NCI-H1694 (cell line): ENCODE measurements at regions not wholly inside any gene's neighbourhood (a gene's known extent, or its start where the extent isn't known, plus 50 kb on each side); places are given as distances from the start of the nearest gene placed in this dataset.

Experiments used
- DNase-seq: peaks from one replicate; lab custom pipeline; 2025; lab: John Stamatoyannopoulos, UW

GRCh38 chr9:107620801-107621200 lies 131.2 kb upstream of the KLF4 start:
- no peak for DNase-seq

- no peak for DNase-seq
These were observed 130.7 kb upstream of the KLF4 start for GRCh38 chr9:107620236-107620635.

GRCh38 chr9:107615321-107615720 lies 125.8 kb upstream of the KLF4 start:
- no peak for DNase-seq

DNA sequence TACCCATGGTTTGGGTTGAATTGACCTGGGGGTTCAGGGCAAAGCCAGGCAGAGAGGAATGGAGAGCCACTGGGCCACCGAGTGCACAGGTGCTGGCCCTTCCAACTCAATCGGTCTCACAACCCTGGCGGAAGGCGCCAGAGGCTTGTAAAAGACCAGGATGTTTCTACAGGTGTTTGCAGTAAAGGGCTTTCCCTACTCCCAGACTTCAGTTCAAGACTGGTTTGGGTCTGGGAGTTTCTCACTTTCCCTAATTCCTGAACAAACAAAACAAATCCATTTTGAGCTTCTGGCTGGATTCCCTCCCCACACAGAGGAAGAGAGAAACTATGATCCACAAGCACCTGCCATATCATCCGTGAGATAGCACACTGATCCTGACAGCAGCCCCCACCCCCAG lies 125.2 kb upstream of the KLF4 start:
- DNase-seq = no peak

- DNase-seq = no peak
These were observed 123.8 kb upstream of the KLF4 start for GRCh38 chr9:107613321-107613720.

- DNase-seq = no peak
These were observed 122.6 kb upstream of the KLF4 start for GRCh38 chr9:107612136-107612535.

DNA sequence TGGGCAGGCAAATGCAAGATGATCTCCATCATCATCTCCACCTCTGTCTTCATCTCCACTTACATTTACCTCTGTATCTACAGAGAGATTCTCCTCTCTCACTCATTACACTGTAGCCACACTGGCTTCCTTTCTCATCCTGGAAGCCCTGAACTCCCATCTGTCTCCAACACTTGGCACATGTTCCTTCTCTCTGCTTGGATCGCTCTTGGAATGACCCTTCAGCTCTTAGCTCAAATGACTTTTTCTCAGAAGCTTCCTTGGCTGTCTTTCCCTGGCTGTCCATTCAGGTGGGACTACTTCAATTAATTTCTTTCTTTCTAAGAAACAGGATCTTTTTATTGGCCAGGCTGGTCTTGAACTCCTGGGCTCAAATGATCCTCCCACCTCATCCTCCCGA lies 120.0 kb upstream of the KLF4 start:
- DNase-seq = no peak

- no peak for DNase-seq
These were observed 116.7 kb upstream of the KLF4 start for GRCh38 chr9:107606149-107606790.

DNA sequence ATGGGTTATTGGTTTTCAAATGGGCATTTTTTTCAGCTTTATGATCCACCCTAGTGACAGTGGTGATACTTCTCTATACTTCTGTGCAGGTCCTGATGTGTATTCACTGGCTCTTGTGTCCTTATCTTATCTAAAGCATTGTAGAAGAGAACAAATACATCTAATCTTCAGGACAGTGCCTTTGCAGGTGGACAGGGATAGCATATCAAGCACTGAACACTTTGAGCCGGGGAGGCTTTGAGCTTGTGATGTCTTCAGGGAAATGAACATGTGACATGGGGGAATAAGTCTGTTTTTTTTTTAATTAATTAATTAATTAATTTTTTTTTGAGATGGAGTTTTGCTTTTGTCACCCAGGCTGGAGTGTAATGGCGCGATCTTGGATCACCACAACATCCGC lies 115.5 kb upstream of the KLF4 start:
- DNase-seq = no peak

DNA sequence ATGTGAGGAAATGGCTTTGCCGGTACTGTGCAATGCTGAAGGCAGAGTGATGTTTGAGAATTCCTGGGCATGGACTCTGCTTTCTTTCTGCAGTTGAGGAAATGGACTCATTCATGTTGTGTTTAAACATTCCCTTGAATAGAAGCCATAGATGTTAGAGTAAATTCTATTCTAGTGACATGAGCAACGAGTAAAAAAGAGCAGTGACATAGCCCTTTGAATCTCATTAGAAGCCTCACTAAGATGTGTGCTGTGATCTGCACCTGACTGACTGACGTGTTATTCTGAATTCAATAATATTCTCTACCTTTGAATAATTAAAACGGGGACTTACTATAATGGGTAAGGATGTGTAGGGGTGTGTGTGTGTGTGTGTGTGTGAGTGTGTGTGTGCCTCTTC lies 113.7 kb upstream of the KLF4 start:
- no peak for DNase-seq

GRCh38 chr9:107600060-107600573 lies 110.5 kb upstream of the KLF4 start:
- no peak for DNase-seq

GRCh38 chr9:107597743-107598217 lies 108.2 kb upstream of the KLF4 start:
- no peak for DNase-seq

- no peak for DNase-seq
These were observed 105.5 kb upstream of the KLF4 start for GRCh38 chr9:107594908-107595530.

DNA sequence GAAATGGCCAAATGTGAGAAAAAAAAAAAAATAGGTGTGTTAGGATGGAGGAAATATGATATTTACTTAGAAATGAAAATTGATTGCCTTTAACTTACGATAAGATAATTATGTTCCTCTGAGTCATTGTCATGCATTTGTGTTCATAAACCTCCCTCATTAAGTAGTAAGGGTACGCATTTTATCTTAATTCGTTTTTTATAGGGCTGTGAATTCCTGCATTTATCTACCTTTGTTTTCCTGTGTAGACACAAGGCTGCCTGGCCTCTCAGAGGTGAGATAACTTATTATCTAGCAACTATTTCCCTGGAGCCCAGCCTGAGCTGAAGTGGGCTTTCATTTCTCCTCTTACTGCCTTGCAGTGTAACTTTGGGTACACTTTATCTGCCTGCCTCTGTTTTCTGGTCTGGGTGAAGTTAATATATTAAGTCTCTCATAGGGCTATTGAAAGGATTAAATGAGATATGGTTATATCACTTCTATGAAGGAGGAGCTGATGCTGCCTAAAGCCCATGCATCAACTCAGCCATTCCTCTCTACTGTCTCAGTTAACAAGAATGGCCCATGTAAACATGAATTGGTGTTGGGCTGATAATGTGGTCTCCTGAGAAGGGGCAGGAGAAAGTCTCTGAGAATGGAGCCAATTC lies 103.8 kb upstream of the KLF4 start:
- no peak for DNase-seq

GRCh38 chr9:107592424-107592823 lies 102.9 kb upstream of the KLF4 start:
- no peak for DNase-seq

- DNase-seq = no peak
These were observed 102.2 kb upstream of the KLF4 start for GRCh38 chr9:107591781-107592180.

- DNase-seq = no peak
These were observed 98.8 kb upstream of the KLF4 start for GRCh38 chr9:107588393-107588792.

GRCh38 chr9:107587191-107587963 lies 97.8 kb upstream of the KLF4 start:
- DNase-seq = no peak

GRCh38 chr9:107586493-107586892 lies 96.9 kb upstream of the KLF4 start:
- no peak for DNase-seq

DNA sequence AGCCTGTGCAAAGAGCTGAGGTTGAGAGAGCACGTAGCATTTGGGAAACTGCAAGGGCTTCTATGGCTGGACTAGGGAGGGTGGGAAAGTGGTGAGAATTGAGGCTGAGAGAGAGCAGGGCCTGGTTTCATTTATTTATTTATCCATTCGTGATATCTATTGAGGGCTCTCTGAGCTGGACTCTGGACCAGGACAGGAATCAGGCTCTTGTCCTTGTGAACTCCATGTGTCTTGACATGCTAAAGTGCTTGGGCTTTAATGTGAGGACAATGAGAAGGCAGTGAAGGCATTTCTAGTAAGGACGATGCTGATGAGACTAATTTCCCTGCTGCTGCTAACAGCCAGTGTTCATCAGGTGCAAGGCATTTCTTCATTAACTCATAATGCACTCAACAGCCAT lies 95.9 kb upstream of the KLF4 start:
- DNase-seq = no peak

GRCh38 chr9:107584944-107585343 lies 95.4 kb upstream of the KLF4 start:
- DNase-seq = no peak

DNA sequence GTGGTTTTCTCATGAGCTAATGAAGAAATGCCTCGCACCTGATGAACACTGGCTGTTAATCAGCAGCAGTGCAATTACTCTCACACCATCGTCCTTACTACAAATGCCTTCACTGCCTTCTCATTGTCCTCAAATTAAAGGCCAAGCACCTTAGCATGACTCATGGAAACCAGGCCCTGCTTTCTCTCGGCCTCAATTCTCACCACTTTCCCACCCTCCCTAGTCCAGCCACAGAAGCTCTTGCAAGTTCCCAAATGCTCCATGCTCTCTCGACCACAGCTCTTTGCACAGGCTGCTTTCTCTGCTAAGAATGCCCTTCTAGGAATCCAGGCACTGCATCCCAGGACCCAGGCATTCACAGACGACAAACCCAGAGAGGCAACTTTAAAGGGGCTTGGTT lies 94.6 kb upstream of the KLF4 start:
- no peak for DNase-seq
